ENCODE measurements at regions not wholly inside any gene's neighbourhood (a gene's known extent, or its start where the extent isn't known, plus 50 kb on each side); places are given as distances from the start of the nearest gene placed in this dataset.
A peak's percentile ranks its signal among the peaks of the same experiment; 100 is the strongest.
"Not testable (repeated sequence)": the region's sequence is repeated elsewhere in the genome, so short reads cannot be mapped to it uniquely, and the experiment has no call there.

DNA sequence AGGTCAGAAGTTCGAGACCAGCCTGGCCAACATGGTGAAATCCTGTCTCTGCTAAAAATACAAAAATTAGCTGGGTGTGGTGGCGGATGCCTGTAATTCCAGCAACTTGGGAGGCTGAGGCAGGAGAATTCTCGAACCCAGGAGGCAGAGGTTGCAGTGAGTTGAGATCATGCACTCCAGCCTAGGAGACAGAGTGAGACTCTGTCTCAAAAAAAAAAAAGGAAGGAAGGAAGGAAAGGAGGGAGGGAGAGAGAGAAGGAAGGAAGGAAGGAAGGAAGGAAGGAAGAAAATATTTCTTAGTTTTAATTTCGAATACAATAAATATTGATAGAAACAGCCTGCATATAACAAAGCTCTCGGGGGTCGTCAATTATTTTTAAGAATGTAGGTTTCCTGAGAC, 81.3 kb upstream of the HIVEP1 start:
- not testable (repeated sequence) for DNase-seq, H3K36me3 ChIP-seq, H3K9me3 ChIP-seq, H3K4me3 ChIP-seq, H3K27me3 ChIP-seq

- no peaks in the 10 kb centered on the region for H3K27me3 ChIP-seq
- no peak for DNase-seq
Measured at GRCh38 chr6:11930240-11930639, 81.9 kb upstream of the HIVEP1 start.

DNA sequence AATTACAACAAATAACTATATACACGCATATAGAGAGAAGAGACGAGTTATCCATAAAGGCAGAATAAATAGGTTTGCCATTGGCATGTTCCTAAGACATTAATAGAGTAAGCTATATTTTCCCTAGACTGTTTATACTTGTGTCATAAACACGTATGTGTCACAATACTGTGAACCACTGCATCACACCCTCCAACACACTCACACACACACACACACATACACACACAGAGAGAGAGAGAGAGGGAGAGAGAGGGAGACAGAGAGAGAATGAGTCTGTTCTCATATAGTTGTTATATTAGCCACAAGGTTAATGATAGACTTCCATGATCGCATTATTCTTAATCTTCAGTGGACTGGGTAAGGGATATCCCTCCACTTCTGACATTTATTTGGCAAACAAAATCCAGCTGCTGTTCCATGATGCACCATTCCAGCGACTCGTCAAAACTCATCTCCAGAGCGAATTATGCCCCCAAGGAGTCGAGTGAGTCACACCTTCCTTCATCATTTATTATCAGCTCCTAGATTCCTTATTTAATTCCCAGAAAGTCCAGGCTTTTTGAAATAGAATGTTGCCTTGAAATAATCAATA, 82.8 kb upstream of the HIVEP1 start:
- no peaks in the 10 kb centered on the region for H3K27me3 ChIP-seq

More at GRCh38 chr6:11930240-11930639, 81.9 kb upstream of the HIVEP1 start:
- H3K36me3 ChIP-seq: no peaks in the 10 kb centered on the region
- H3K4me3 ChIP-seq: no peak overlapping the region
- H3K9me3 ChIP-seq: no peaks in the 10 kb centered on the region

GRCh38 chr6:11926594-11927407, 85.3 kb upstream of the HIVEP1 start:
- Histone ChIP-seq H3K9me3 (no peaks in the 10 kb centered on the region), H3K27me3 (no peaks in the 10 kb centered on the region), H3K36me3 (no peaks in the 10 kb centered on the region), H3K4me3 (no peak overlapping the region)
- DNase-seq: no peak

More for the DNA sequence above, 82.8 kb upstream of the HIVEP1 start:
- DNase-seq: peak; percentile 32
- no peak overlapping the region for H3K4me3 ChIP-seq
- no peaks in the 10 kb centered on the region for H3K9me3 ChIP-seq
- H3K36me3 ChIP-seq: no peaks in the 10 kb centered on the region

- Histone ChIP-seq H3K27me3 (no peaks in the 10 kb centered on the region), H3K4me3 (no peak overlapping the region), H3K36me3 (no peaks in the 10 kb centered on the region), H3K9me3 (no peaks in the 10 kb centered on the region)
- no peak for DNase-seq
Measured at GRCh38 chr6:11925805-11926204, 86.3 kb upstream of the HIVEP1 start.

- no peaks in the 10 kb centered on the region for H3K27me3 ChIP-seq
- H3K4me3 ChIP-seq: no peak overlapping the region
- no peak for DNase-seq
- H3K9me3 ChIP-seq: no peaks in the 10 kb centered on the region
- H3K36me3 ChIP-seq: no peaks in the 10 kb centered on the region
Measured at GRCh38 chr6:11923621-11924020, 88.5 kb upstream of the HIVEP1 start.

DNA sequence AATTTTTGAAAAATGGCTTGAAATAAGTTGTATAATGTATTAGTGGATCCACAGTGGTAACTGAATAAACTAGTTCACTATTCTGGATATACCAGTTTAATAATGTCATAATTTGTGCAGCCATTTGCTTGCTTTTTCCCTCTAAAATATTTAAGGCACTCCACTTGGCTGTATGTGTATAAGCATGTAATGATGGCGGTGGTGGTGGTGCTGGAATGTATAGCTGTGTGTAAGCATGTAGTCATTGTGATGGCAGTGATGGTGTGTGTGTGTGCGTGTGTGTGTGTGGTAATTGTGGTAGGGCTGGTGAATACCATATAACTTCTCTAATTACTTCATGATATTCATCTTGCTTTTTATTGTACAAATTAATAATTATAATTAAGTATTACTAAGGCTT, 89.2 kb upstream of the HIVEP1 start:
- Histone ChIP-seq H3K4me3 (no peak overlapping the region), H3K9me3 (no peaks in the 10 kb centered on the region), H3K36me3 (no peaks in the 10 kb centered on the region), H3K27me3 (no peaks in the 10 kb centered on the region)
- DNase-seq: peak; percentile 24

- no peak for DNase-seq
- no peaks in the 10 kb centered on the region for H3K36me3 ChIP-seq
- no peaks in the 10 kb centered on the region for H3K27me3 ChIP-seq
- no peaks in the 10 kb centered on the region for H3K9me3 ChIP-seq
- no peak overlapping the region for H3K4me3 ChIP-seq
Measured at GRCh38 chr6:11921751-11922150, 90.4 kb upstream of the HIVEP1 start.

DNA sequence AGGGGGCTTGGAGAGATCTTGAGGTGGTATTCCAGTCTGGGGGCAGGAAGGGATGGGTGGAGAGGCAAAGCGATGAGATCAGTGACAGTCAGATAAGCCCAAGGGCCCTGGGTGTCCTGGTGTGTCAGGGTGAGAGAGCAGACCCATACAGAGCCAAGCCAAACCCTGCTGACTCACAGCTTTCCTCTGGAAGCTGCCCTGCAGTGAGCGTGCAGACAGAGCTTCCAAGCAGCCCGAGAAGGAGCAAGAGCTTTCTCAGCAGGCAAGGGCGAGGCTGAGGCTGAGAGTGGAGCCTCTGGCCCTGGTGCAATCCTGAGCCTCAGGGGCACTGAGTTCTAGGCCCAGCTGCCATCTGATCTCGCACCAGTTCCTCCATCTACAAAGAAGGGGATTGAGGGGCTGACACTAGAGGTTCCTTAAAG, 91.1 kb upstream of the HIVEP1 start:
- no peaks in the 10 kb centered on the region for H3K27me3 ChIP-seq
- H3K4me3 ChIP-seq: no peak overlapping the region
- H3K9me3 ChIP-seq: no peaks in the 10 kb centered on the region
- H3K36me3 ChIP-seq: no peaks in the 10 kb centered on the region
- DNase-seq: peak; percentile 100

GRCh38 chr6:11920566-11920965, 91.5 kb upstream of the HIVEP1 start:
- H3K9me3 ChIP-seq: no peaks in the 10 kb centered on the region
- no peaks in the 10 kb centered on the region for H3K27me3 ChIP-seq
- no peaks in the 10 kb centered on the region for H3K36me3 ChIP-seq
- DNase-seq: no peak
- no peak overlapping the region for H3K4me3 ChIP-seq

- Histone ChIP-seq H3K27me3 (no peaks in the 10 kb centered on the region), H3K36me3 (no peaks in the 10 kb centered on the region), H3K9me3 (no peaks in the 10 kb centered on the region), H3K4me3 (no peak overlapping the region)
- DNase-seq: no peak
Measured at GRCh38 chr6:11919771-11920440, 92.2 kb upstream of the HIVEP1 start.

DNA sequence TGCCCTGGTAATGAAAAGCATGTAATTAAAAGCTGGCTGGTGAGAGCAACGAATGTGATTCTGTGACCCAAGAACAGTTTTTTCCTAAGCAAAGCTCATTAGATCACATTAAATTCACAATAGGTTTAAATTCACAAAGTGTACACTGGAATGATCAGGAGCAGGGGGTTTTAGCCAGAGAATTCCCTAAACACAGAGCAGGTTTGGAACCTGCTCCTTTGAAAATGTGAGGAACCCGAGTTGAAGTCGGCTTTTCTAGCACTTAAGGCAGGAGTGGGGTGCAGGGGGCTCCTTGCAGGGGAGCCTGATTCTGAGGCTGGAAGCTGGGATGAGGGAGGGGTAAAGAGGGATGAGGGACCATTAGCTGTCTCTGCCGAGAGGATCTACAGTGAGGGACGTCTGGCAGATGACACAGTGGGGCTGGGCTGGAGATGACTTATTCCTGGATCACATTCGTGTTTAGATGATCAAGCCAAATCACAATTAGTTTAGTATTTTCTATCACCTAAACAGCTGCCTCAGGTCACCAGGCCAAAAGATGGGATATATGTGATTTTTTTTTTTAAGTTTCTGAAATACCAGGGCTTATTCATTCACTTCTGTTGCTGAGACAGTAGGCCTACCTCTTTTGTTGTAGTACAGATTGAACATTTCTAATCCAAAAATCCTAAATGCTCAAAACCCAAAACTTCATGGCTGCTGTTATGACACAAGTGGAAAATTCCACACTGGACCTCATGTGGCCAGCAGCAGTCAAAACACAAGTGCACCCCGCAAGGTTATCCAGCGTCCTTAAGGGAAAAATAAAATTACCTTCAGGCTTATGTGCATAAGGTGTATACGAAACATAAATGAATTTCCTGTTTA, 93.1 kb upstream of the HIVEP1 start:
- Histone ChIP-seq H3K27me3 (no peaks in the 10 kb centered on the region), H3K4me3 (no peak overlapping the region), H3K36me3 (no peaks in the 10 kb centered on the region), H3K9me3 (no peaks in the 10 kb centered on the region)
- DNase-seq: peak; percentile 79

- Histone ChIP-seq H3K36me3 (no peaks in the 10 kb centered on the region), H3K27me3 (no peaks in the 10 kb centered on the region), H3K9me3 (no peaks in the 10 kb centered on the region; the same call in 1 of the 2 replicates), H3K4me3 (no peak overlapping the region)
- DNase-seq: peak; percentile 47
Measured at GRCh38 chr6:11917951-11918738, 94.0 kb upstream of the HIVEP1 start.

GRCh38 chr6:11912420-11912819, 99.7 kb upstream of the HIVEP1 start:
- no peaks in the 10 kb centered on the region for H3K27me3 ChIP-seq
- no peaks in the 10 kb centered on the region for H3K36me3 ChIP-seq
- peaks cover 2% of the 10 kb centered on the region; the same call in 1 of the 2 replicates for H3K9me3 ChIP-seq
- DNase-seq: no peak
- no peak overlapping the region for H3K4me3 ChIP-seq

DNA sequence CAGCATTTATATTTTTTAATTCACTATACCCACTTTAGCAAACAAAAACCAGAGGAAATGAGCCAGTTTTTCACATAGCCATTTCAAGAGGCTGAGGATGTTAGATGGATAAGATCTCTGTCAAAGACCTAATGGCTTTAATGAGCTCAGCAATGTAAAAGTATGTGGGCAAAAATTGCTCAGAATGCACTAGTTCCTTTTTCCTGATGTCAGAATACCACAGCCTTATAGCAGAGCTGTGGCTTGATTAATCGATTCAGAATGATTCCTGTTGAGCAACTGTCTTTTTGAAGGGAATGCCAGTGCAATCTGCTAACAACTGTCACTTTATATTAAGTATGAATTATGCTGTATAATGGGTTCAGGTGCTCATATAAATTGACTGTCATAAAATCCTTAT, 100.6 kb upstream of the HIVEP1 start:
- Histone ChIP-seq H3K9me3 (peaks cover 2% of the 10 kb centered on the region; the same call in 1 of the 2 replicates), H3K27me3 (no peaks in the 10 kb centered on the region), H3K4me3 (no peak overlapping the region), H3K36me3 (no peaks in the 10 kb centered on the region)
- DNase-seq: no peak

DNA sequence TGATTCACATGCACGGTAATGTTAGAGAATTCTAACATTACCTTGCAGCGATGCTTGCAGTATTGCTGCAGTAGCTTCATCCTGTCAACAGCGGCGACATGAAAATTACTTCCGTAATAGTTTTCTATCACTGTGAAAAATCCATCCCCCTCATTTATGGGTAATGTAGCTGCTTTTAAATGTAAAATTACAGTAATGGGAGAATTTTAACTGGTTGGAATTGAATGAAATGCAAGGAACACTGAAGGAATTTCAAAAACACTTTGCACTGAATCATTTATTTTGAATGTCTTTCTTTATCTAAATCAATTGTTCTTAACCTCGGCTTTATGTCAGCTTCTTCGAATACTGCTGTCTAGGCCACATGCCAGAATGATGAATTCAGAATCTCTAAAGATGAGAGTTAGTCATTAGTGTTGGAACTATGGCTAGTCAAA, 102.4 kb upstream of the HIVEP1 start:
- H3K9me3 ChIP-seq: peaks cover 2% of the 10 kb centered on the region; the same call in 1 of the 2 replicates
- DNase-seq: peak; percentile 56
- H3K36me3 ChIP-seq: no peaks in the 10 kb centered on the region
- H3K4me3 ChIP-seq: no peak overlapping the region
- H3K27me3 ChIP-seq: no peaks in the 10 kb centered on the region
